K562 (cell line): ENCODE measurements at regions not wholly inside any gene's neighbourhood (a gene's known extent, or its start where the extent isn't known, plus 50 kb on each side); places are given as distances from the start of the nearest gene placed in this dataset.

ENCODE experiments used
- ATAC-seq: fragments of 200-7000 bp; cut with Tn5 transposase; 3 replicates; pipeline ENCODE4 v1.9.1; 2020; ENCODE audit warnings: moderate library complexity
- BruUV-seq: library from RNA; stranded (reverse); fragments of 400-500 nt; replicated peaks from 2 replicates; lab custom pipeline; 2021; lab: Mats Ljungman, UMichigan
- CTCF ChIA-PET: fragments of 300-600 bp; formaldehyde crosslinking; extraction: SDS; loops from one replicate; lab custom pipeline; 2021; ENCODE audit warnings: low intra/inter-chr PET ratio; lab: Yijun Ruan, JAX
- POLR2A ChIA-PET: fragments of 300-600, 350-650 bp; sonication (Branson Sonifier 250); formaldehyde crosslinking; extraction: SDS; loops from one replicate; lab custom pipeline; 2021; ENCODE audit warnings: antibody characterized with exemption, inconsistent platforms; lab: Yijun Ruan, JAX
- DNase-seq, 4 experiments: peaks; one replicate each; pipeline versions ENCODE4 v3.0.0 to v3.0.0-alpha.2; 2011 to 2018; ENCODE audit warnings: low spot score in 3 of 4, mixed read lengths in 3 of 4; ENCODE audit errors: extremely low read depth in 1 of 4
- FAIRE-seq: peaks from 2 replicates; lab custom pipeline; 2011; peaks lifted over from hg19 to GRCh38; lab: Jason Lieb, UNC
- H2AFZ ChIP-seq: 2 replicates; pipeline ENCODE4 v1.6.0; 2011; ENCODE audit warnings: low read depth, low read length, control low read depth, inconsistent platforms
- H3K27ac ChIP-seq: fragments of 200-600 bp; 3 replicates; pipeline ENCODE4 v1.8.0; 2011; ENCODE audit warnings: low read depth, mild to moderate bottlenecking, control low read depth, inconsistent platforms, low read length, moderate library complexity, mixed read lengths; ENCODE audit errors: extremely low read depth
- H3K27me3 ChIP-seq, 2 experiments: fragments of 300-600 bp in 1 of 2; 2 replicates in 1 of 2; 3 replicates in 1 of 2; pipeline versions ENCODE4 v1.6.0 to v1.8.0; 2011; ENCODE audit warnings: inconsistent platforms in 2 of 2, low read length in 2 of 2, mild to moderate bottlenecking in 1 of 2, mixed read lengths in 1 of 2, moderate library complexity in 1 of 2; ENCODE audit not compliant: control insufficient read depth in 2 of 2, insufficient read depth in 2 of 2
- H3K36me3 ChIP-seq: fragments of 300-600 bp; 3 replicates; pipeline ENCODE4 v1.8.0; 2011; ENCODE audit warnings: mild to moderate bottlenecking, low read length, inconsistent platforms; ENCODE audit not compliant: control insufficient read depth, insufficient read depth
- H3K4me1 ChIP-seq, 2 experiments: fragments of 200-600 bp in 1 of 2; replicated peaks in 1 of 2; 2 replicates in 1 of 2; 3 replicates in 1 of 2; pipeline versions ENCODE4 v1.5.1 to v1.8.0; 2011; ENCODE audit warnings: inconsistent platforms in 2 of 2, low read length in 2 of 2, mild to moderate bottlenecking in 1 of 2, mixed read lengths in 1 of 2, moderate library complexity in 1 of 2; ENCODE audit not compliant: control insufficient read depth in 2 of 2, insufficient read depth in 2 of 2
- H3K4me2 ChIP-seq: 2 replicates; pipeline ENCODE4 v1.6.1; 2011; ENCODE audit warnings: low read length, control low read depth, inconsistent platforms, mixed read lengths; ENCODE audit not compliant: insufficient read depth
- H3K4me3 ChIP-seq: fragments of 200-600 bp; sonication (generic), shearing (Covaris generic); 2 replicates; pipeline ENCODE4 v1.5.1; 2016; ENCODE audit warnings: control low read depth, inconsistent platforms
- H3K79me2 ChIP-seq: fragments of 200-600 bp; 3 replicates; pipeline ENCODE4 v1.8.0; 2011; ENCODE audit warnings: low read length, inconsistent platforms; ENCODE audit not compliant: control insufficient read depth, insufficient read depth
- H3K9ac ChIP-seq, 2 experiments: 2 replicates each; pipeline versions ENCODE4 v1.6.0 to v1.6.1; 2011; ENCODE audit warnings: low read depth in 2 of 2, low read length in 2 of 2, control low read depth in 1 of 2, inconsistent platforms in 1 of 2, mild to moderate bottlenecking in 1 of 2, mixed read lengths in 1 of 2; ENCODE audit not compliant: insufficient read depth in 1 of 2
- H3K9me1 ChIP-seq: one replicate; pipeline ENCODE4 v1.6.0; 2011; ENCODE audit warnings: inconsistent platforms, mild to moderate bottlenecking, low read length, moderate library complexity; ENCODE audit not compliant: control insufficient read depth, insufficient read depth
- H3K9me3 ChIP-seq: replicated peaks from 2 replicates; pipeline ENCODE4 v1.5.1; 2011; ENCODE audit warnings: low read depth, low read length, inconsistent platforms; ENCODE audit not compliant: control insufficient read depth, insufficient read depth
- H4K20me1 ChIP-seq: replicated peaks from 2 replicates; pipeline ENCODE4 v1.6.1; 2011; ENCODE audit warnings: low read length, inconsistent platforms, mixed read lengths; ENCODE audit not compliant: control insufficient read depth, insufficient read depth
- ERF ChIP-seq: fragments of 450-650 bp; formaldehyde crosslinking; IDR thresholded peaks from 2 replicates; pipeline ENCODE4 v1.4.0; 2020; ENCODE audit warnings: mild to moderate bottlenecking, mixed read lengths
- FOXA3 ChIP-seq, 2 experiments: fragments of 450-650 bp in 1 of 2; sonication (generic) in 1 of 2; formaldehyde crosslinking; IDR thresholded peaks in 1 of 2; conservative IDR thresholded peaks in 1 of 2; 2 replicates each; pipeline versions ENCODE4 v1.4.0 to v1.8.0; 2020 to 2022; ENCODE audit warnings: mild to moderate bottlenecking in 2 of 2, missing genetic modification reagents in 1 of 2
- MTF1 ChIP-seq: fragments of 250-450 bp; sonication (Bioruptor Pico); IDR thresholded peaks from 2 replicates; pipeline ENCODE4 v1.9.0; 2021; ENCODE audit warnings: moderate library complexity, mild to moderate bottlenecking, inconsistent platforms, borderline replicate concordance
- in situ Hi-C: fragments of 300-500 bp; cut with MboI; formaldehyde crosslinking; loops from 4 replicates; pipeline ENCODE4 v1.15.0; 2018; ENCODE audit warnings: inconsistent platforms, mixed read lengths
- intact Hi-C: fragments of 100-400 bp; cut with micrococcal nuclease; formaldehyde crosslinking; loops from 2 replicates; pipeline ENCODE4 v1.14.2; 2022
- TF ChIP-seq, protein P1 (sequence below): fragments of 250-450 bp; sonication (Bioruptor Pico); IDR thresholded peaks from 2 replicates; pipeline ENCODE4 v1.8.0; 2022; ENCODE audit warnings: inconsistent platforms

DNA sequence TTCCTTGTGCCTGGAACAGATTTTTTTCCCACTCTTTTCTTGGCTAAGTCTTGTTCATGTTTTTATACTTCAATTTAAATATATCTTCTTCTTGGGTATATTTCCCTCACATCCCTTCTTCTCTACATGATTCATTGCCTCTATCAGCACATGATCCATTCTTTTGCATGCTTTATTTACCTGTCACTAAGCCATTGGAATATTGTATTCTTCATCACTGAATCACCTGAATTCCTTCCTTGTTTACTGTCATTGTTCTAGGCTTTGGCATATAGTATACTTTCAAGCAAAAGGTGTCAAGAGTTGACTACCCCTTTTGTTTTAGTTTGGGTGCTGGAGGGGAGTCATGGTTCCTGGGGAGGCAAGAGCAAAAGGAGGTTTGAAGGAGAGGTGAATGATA, 464.5 kb upstream of the LRRC7 start:
- no peaks in the 10 kb centered on the region for H3K4me1 ChIP-seq
- no peak for DNase-seq
- H3K27me3 ChIP-seq: no peaks in the 10 kb centered on the region
- BruUV-seq: no TSS peak
- no peak overlapping the region for H3K4me2 ChIP-seq
- no peak overlapping the region for H3K4me3 ChIP-seq
- H3K27ac ChIP-seq: no peak overlapping the region
- no peaks in the 10 kb centered on the region for H3K79me2 ChIP-seq
- H3K36me3 ChIP-seq: no peaks in the 10 kb centered on the region
- H2AFZ ChIP-seq: no peak overlapping the region
- POLR2A ChIA-PET: no interaction called here
- no peaks in the 10 kb centered on the region for H4K20me1 ChIP-seq
- FAIRE-seq: no peak
- no peak for ATAC-seq
- no peak overlapping the region for H3K9ac ChIP-seq
- CTCF ChIA-PET: no interaction called here
- H3K9me3 ChIP-seq: no peaks in the 10 kb centered on the region
- H3K9me1 ChIP-seq: no peaks in the 10 kb centered on the region
- TF ChIP-seq MTF1 (CRISPR knock-in tag) (no peak), ERF (CRISPR knock-in tag) (no peak), FOXA3 (CRISPR knock-in tag; conservative IDR thresholded peaks at IDR 0.05 in 1 of 2, IDR thresholded peaks at IDR 0.05 in 1 of 2) (no peak)
- TF ChIP-seq, protein P1, sequence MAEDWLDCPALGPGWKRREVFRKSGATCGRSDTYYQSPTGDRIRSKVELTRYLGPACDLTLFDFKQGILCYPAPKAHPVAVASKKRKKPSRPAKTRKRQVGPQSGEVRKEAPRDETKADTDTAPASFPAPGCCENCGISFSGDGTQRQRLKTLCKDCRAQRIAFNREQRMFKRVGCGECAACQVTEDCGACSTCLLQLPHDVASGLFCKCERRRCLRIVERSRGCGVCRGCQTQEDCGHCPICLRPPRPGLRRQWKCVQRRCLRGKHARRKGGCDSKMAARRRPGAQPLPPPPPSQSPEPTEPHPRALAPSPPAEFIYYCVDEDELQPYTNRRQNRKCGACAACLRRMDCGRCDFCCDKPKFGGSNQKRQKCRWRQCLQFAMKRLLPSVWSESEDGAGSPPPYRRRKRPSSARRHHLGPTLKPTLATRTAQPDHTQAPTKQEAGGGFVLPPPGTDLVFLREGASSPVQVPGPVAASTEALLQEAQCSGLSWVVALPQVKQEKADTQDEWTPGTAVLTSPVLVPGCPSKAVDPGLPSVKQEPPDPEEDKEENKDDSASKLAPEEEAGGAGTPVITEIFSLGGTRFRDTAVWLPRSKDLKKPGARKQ: no peak
- intact Hi-C loops (no loop called here), in situ Hi-C loops (no loop called here)
